Loucy (cell line): ENCODE measurements at regions not wholly inside any gene's neighbourhood (a gene's known extent, or its start where the extent isn't known, plus 50 kb on each side); places are given as distances from the start of the nearest gene placed in this dataset.
A peak's percentile ranks its signal among the peaks of the same experiment; 100 is the strongest.

Source experiments
- H2AFZ ChIP-seq: fragments of 200-600 bp; sonication (generic); 2 replicates; pipeline ENCODE4 v1.6.0; 2016; ENCODE audit warnings: antibody characterized with exemption, mild to moderate bottlenecking, low read length, moderate library complexity
- H3F3A ChIP-seq: fragments of 200-600 bp; 2 replicates; pipeline ENCODE4 v1.6.0; 2016; ENCODE audit warnings: antibody characterized with exemption, low read depth, mild to moderate bottlenecking
- H3K27me3 ChIP-seq: fragments of 200-600 bp; sonication (generic); 2 replicates; pipeline ENCODE4 v1.6.1; 2014; ENCODE audit warnings: low read length, mild to moderate bottlenecking; ENCODE audit not compliant: insufficient read depth, poor library complexity, severe bottlenecking
- H3K36me3 ChIP-seq: fragments of 200-600 bp; sonication (generic); 2 replicates; pipeline ENCODE4 v1.6.1; 2016; ENCODE audit warnings: low read length; ENCODE audit not compliant: insufficient read depth
- H3K4me1 ChIP-seq: fragments of 200-600 bp; sonication (generic); 2 replicates; pipeline ENCODE4 v1.5.1; 2014; ENCODE audit warnings: low read length, mild to moderate bottlenecking; ENCODE audit not compliant: insufficient read depth, poor library complexity, severe bottlenecking
- H3K4me2 ChIP-seq: fragments of 200-600 bp; sonication (generic); 2 replicates; pipeline ENCODE4 v1.6.0; 2014; ENCODE audit warnings: antibody characterized with exemption, low read length, low read depth, mild to moderate bottlenecking; ENCODE audit not compliant: poor library complexity, severe bottlenecking
- H3K4me3 ChIP-seq: fragments of 200-600 bp; sonication (generic); 2 replicates; pipeline ENCODE4 v1.5.1; 2014; ENCODE audit warnings: low read length, mild to moderate bottlenecking, mixed read lengths; ENCODE audit not compliant: poor library complexity, severe bottlenecking
- H3K79me2 ChIP-seq: fragments of 200-600 bp; sonication (generic); 2 replicates; pipeline ENCODE4 v1.6.1; 2014; ENCODE audit warnings: low read length; ENCODE audit not compliant: insufficient read depth
- H3K9ac ChIP-seq: fragments of 200-600 bp; sonication (generic); 2 replicates; pipeline ENCODE4 v1.6.0; 2014; ENCODE audit warnings: mild to moderate bottlenecking, low read depth, low read length, moderate library complexity; ENCODE audit not compliant: poor library complexity, severe bottlenecking
- H3K9me2 ChIP-seq: fragments of 200-600 bp; sonication (generic); replicated peaks from 2 replicates; pipeline ENCODE4 v1.6.1; 2016; ENCODE audit warnings: low read depth, low read length, mixed read lengths
- H3K9me3 ChIP-seq: fragments of 200-600 bp; sonication (generic); 2 replicates; pipeline ENCODE4 v1.6.1; 2014; ENCODE audit warnings: mild to moderate bottlenecking, antibody characterized with exemption, low read length, low read depth; ENCODE audit not compliant: insufficient read depth
- H4K20me1 ChIP-seq: fragments of 200-600 bp; sonication (generic); 2 replicates; pipeline ENCODE4 v1.6.0; 2014; ENCODE audit warnings: antibody characterized with exemption, low read length, mild to moderate bottlenecking; ENCODE audit not compliant: insufficient read depth, poor library complexity, severe bottlenecking
- CTCF ChIP-seq: fragments of 200-600 bp; sonication (generic); conservative IDR thresholded peaks from 2 replicates; pipeline ENCODE4 v1.5.1; 2014; ENCODE audit warnings: mild to moderate bottlenecking, antibody characterized with exemption, low read length
- EZH2phosphoT487 ChIP-seq: fragments of 200-600 bp; IDR thresholded peaks from 2 replicates; pipeline ENCODE4 v1.6.1; 2018; ENCODE audit warnings: antibody characterized with exemption, mild to moderate bottlenecking, moderate library complexity, borderline replicate concordance

- Histone ChIP-seq H3K4me2 (no peak overlapping the region), H3F3A (no peaks in the 10 kb centered on the region), H3K4me3 (no peak overlapping the region), H4K20me1 (no peaks in the 10 kb centered on the region), H3K9me2 (no peaks in the 10 kb centered on the region), H3K27me3 (no peaks in the 10 kb centered on the region), H3K9ac (no peak overlapping the region), H3K4me1 (peaks cover 35% of the 10 kb centered on the region), H2AFZ (no peak overlapping the region), H3K36me3 (no peaks in the 10 kb centered on the region), H3K79me2 (no peaks in the 10 kb centered on the region), H3K9me3 (no peaks in the 10 kb centered on the region)
- TF ChIP-seq CTCF = no peak
- no peak for TF ChIP-seq EZH2phosphoT487
Measured at GRCh38 chr5:67297802-67298532, 101.4 kb upstream of the CD180 start.

GRCh38 chr5:67297376-67297775 is 100.8 kb upstream of the CD180 start:
- Histone ChIP-seq H3K9ac (no peak overlapping the region), H3K4me1 (peaks cover 32% of the 10 kb centered on the region), H3F3A (no peaks in the 10 kb centered on the region), H3K36me3 (no peaks in the 10 kb centered on the region), H2AFZ (no peak overlapping the region), H4K20me1 (no peaks in the 10 kb centered on the region), H3K4me3 (no peak overlapping the region), H3K9me2 (no peaks in the 10 kb centered on the region), H3K9me3 (no peaks in the 10 kb centered on the region), H3K79me2 (no peaks in the 10 kb centered on the region), H3K27me3 (no peaks in the 10 kb centered on the region), H3K4me2 (no peak overlapping the region)
- TF ChIP-seq CTCF = no peak
- TF ChIP-seq EZH2phosphoT487 = no peak

- no peak overlapping the region for H3K4me2 ChIP-seq
- no peak overlapping the region for H3K4me3 ChIP-seq
- 0 out of 2 replicates have a peak overlapping the region, but pooled peaks have one; percentile 2 for H2AFZ ChIP-seq
- H4K20me1 ChIP-seq = no peaks in the 10 kb centered on the region
- no peaks in the 10 kb centered on the region for H3F3A ChIP-seq
- no peaks in the 10 kb centered on the region for H3K9me3 ChIP-seq
- peaks cover 9% of the 10 kb centered on the region for H3K4me1 ChIP-seq
- TF ChIP-seq EZH2phosphoT487 = no peak
- TF ChIP-seq CTCF = no peak
- no peaks in the 10 kb centered on the region for H3K9me2 ChIP-seq
- no peaks in the 10 kb centered on the region for H3K79me2 ChIP-seq
- H3K9ac ChIP-seq = no peak overlapping the region
- H3K36me3 ChIP-seq = no peaks in the 10 kb centered on the region
- H3K27me3 ChIP-seq = no peaks in the 10 kb centered on the region
Measured at GRCh38 chr5:67294266-67294938, 97.8 kb upstream of the CD180 start.
